Kasumi-1 (cell line): ENCODE measurements at regions not wholly inside any gene's neighbourhood (a gene's known extent, or its start where the extent isn't known, plus 50 kb on each side); places are given as distances from the start of the nearest gene placed in this dataset.

Experiments
- DNase-seq, 2 experiments: peaks; one replicate each; lab custom pipeline; 2025; lab: John Stamatoyannopoulos, UW

DNA sequence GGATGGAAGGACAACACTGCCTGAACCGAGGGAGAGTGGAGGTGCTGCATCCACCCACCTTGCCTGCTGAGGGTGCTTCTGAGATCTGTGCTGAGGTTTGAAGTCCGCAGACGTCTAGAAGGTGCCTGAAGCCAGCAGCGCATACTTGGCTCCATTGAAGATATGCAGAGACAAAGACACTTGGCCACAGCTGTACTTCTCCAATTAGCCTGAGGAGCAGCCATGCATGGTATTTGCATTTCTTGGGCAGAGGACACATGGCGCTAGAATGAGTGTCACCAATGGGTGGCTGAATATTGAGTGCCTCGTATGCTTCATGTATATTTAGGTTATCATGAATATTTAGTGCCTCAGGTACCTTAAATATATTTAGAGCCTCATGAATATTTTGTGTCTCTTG, 128.7 kb upstream of the ATP6AP2 start:
- no peak for DNase-seq

DNA sequence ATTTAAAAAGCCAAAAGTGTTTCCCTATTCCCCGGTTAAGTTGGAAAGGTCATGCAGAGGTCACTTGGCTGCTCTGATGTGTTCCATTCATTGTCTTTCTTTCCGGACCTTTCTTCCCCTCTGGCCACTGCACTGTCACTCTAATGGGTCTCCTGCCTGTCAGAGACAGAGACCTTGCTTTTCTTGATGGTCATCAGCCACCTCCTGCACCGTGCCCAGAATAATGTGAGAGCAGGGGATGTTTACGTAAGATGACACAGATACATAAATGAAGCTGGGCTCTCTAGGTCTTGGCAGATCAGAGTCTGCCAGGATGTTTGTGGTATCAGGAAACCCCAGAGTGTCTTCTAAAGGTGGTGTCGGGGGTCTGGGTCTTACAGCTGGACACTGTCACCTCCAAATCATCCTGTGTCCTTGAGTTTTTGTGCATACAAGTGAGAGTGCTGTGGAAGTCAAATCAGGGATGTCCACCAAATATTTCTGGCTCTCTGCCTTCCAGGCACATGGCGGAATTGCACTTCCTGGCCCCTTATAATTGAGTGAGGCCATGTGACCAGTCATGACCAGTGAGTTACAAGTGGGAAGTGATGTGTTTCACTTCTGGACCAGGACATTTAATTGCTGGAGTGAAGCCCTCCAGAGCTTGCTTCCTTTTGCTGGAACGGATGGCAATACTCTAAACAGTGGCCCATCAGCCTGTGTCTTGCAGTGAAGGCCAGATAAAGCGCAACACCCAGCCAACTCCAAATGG, 130.6 kb upstream of the ATP6AP2 start:
- DNase-seq = no peak

DNA sequence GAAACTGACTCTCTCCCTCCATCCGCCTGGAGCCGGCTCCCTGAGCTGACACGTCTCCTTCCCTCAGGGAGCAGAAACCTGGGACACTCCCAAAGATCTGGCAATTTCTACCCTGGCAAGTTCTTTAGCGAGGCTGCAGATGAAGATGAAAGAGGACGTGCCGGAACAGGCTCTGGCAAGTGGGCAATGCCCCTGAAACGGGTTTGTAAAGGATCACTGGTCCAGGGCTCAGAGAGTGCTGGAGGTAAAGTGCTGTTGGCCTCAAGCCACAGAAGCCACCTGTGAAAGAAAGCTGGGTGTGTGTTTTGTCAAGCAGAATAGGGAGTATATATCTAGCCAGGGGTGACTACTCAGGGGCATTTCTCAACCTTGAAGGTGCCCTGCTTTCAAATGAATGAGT, 131.4 kb upstream of the ATP6AP2 start:
- DNase-seq = no peak

DNA sequence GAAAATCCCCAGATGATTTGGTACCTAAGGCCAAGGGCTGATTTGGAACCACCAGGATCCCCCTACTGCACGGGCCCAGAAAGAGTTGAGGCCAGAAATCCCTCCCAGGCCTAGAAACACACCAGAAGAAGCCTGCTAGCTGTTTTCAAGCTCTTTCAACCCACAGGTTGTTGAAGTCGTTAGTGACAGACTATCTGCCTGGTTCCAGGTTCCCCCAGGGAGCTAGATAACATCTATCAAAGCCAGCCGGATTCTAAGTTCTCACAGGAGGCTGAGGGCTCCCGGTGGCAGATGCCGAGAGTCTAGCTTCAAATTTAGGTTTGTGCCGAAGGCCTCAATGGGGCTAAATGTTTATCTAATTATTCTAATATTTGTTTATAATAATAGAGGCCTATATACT, 132.0 kb upstream of the ATP6AP2 start:
- DNase-seq = no peak

DNA sequence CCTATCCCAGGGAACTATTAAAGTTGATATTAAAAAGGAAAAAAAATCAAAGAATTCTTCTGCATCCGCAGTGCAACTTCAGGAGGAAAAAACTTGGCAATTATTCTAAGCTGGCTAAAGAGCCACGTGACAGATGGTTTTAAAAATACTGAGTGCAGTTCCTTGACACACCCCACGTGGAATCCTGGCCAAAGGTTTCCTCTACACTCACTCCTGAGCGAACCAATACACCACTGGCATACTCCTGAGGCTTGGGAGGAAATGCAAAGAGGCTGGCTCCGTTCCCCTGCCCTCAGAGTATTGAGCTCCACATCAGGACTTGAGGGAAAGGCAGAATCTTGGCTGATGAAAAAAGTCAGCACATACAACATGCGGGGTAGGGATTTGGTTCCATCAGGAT, 133.8 kb upstream of the ATP6AP2 start:
- DNase-seq = no peak

DNA sequence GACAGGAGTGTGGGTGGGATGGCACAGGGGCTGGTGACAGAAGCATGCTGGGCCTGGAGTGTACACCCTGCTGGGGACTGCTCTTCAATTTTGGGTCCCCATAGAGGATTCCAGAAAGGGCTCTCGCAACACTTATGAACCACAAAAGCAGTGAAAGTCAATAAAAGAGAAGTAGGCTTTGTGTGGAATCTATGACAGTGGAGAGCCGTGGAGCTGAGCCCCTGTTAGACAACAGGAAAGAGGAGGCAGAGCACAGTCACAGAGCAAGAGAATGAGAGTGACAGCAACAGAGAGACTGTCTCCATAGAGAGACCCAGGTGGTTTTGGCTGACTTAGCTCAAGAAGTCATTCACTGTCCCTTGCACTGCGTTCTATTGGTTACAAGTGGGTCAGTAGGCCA, 135.1 kb upstream of the ATP6AP2 start:
- peak in 1 of 2 experiments; percentile 2 for DNase-seq

DNA sequence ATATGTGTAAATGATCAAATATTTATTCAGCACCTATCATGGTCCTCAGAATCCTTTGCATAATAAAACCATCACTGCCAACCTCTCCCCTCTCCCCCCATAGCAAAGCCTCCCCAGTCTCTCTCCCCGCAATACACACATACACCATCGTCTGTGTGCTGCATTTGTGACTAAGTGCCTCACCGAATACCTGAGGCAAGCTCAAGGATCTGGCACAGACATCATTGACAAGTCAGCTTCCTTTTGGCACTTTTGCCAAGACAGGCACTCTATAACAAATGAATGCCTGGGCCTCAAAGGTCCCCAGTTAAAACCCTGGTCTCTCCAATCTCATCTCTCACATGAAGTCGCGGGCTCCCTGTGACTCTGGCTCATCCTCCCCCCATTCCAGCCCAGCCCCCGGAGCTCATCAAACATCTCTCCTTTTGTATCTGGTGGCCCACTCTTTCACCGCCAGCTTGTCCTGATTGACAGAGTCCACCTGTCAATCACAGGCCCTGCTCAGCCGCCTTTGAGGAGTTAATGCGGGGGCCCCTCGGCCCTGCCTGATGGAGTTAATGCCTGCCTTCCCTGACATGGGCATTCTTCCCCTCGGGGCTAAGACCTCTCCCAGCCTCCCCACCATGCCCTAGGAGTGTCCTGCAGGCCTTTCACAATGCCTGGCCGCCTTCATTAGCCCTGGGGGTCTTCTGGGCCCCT, 135.8 kb upstream of the ATP6AP2 start:
- DNase-seq = no peak

DNA sequence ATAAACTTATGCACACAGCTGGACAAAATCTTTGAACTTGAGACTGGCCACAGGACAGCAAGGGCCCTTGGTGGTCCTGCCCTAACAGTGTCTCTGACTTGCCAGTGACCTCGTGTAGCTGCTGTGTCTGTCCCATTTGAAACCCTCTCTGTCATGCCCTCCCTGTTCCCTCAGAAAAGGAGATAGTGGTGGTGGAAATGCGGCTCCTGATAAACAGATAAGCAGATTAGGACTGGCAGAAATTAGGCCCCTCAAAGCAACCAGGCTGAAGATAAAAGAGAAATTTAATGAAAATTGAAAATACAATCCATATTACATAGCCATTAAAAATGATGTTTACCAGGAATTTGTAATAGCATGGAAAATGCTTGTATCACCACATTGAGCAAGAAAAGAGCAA, 136.6 kb upstream of the ATP6AP2 start:
- no peak for DNase-seq

DNA sequence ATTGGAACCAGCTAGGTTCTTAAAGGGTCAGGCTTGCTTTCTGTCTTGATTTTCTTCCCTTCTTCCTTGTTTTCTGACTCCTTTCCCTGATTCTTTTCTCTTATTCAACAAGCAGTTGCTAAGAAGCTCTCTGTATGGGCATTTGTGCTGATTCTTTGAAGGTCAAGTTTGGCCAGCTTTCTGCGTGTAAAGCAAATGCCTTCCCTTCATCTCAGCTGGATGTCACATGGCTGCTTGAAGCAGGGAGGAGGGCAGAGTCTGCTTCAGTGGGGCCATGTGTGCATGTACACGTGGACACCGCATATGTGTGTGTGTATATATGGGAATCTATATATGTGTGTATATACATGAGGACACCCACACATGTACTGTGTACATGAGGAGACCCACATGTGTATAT, 139.9 kb upstream of the ATP6AP2 start:
- no peak for DNase-seq

DNA sequence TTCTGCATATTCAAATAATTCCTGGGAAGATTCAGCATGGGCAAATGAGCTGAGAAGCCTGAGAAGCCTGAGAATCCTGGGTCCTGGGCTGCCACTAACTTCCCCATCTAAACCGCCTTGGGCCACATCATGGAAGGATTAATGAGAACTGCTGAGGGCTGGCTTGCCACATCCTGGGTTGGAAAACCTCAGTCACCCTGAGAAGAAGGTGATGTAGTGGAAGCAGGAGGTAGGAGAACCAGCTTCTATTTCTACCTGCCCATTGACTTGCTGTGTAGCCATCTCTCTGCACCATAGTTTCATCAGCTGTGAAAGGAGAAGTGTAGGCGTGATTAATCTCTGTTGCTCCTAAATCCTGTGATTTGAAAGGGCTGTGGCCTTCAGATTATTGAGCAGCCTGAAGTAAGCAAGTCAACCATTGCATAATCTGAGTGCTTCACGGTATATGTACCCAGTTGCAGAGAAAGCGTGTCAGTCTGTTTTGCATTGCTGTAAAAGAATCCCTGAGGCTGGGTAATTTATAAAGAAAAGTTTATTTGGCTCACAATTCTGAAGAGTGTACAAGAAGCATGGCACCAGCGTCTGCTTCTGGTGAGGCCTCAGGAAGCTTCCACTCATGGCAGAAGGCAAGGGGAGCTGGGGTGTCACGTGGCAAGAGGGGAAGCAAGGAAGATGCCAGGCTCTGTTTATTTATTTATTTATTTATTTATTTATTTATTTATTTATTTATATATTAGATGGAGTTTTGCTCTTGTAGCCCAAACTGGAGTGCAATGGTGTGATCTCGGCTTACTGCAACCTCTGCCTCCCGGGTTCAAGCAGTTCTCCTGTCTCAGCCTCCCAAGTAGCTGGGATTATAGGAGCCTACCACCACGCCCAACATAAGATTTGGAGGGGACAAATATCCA, 140.9 kb upstream of the ATP6AP2 start:
- DNase-seq = no peak

DNA sequence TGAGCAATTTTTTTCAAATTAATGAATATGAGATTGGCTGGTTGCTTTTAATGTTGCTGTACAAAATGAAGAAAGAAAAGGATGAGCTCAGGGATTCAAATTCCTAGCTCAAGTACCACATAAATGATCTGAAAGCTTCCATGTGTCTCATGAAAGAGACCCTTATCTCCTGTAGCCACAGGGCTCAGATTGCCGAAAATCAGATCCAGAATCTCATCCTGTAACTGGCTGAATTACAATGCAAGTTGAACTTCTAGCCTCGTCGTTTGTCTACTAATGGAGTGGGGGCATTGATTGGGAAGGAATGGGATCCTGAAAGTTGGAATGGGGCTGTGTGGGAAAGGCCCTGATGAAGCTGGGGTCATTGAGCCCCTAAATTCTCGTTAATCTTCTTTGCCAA, 143.4 kb upstream of the ATP6AP2 start:
- DNase-seq = no peak

DNA sequence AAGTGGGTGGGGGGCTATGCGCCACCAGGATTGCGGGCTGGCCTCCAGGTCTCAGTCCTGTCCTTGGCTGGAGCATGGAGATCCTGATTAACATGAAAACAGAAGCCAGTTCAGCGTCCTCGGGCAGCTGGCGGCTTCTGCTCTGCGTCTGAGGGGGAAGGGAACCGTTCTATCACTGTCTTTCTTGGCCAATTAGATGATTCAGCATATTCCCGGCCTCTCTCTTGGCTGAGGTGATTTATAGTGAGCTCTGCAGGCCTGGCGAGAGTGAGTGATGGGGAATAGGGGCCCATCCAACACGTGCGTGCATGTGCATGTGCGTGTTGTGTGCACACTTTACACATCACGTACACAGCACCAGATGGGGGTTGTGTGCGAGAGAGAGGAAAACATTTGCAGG, 145.8 kb upstream of the ATP6AP2 start:
- DNase-seq = no peak

DNA sequence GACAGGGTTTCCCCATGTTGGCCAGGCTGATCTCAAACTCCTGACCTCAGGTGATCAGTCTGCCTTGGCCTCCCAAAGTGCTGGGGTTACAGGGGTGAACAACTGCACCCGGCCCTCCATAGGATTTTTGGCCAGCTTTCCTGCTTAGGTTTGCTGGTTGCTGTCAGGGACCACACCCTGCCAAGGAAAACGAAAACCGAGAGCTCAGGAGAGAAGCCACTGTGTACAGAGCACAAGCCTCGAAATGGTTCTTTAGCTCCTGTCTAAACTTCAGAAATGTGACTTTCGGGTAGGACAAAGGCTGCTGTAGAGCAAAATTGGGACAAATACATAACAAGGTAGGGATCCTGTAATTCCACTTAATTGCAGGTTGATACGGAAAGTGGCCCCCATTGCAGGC, 146.3 kb upstream of the ATP6AP2 start:
- DNase-seq = no peak

DNA sequence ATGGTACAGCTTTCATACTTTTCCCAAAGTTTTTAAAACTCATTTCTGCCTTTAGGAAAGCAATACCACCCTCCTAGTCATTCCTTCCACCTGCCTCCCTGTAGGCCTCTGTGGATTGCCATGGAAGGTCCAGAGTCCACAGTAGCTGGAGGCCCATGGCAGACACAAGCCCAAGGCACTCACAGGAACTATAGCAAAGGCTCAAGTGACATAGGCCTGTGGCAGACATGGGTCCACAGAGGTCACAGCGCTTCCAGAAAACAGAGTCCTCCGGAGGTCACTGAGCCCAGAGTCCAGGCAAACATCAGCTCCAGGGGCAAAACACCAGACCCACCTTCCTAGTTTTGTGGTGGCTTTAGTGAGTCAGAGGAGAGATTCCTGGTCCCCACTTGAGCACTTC, 147.6 kb upstream of the ATP6AP2 start:
- no peak for DNase-seq

DNA sequence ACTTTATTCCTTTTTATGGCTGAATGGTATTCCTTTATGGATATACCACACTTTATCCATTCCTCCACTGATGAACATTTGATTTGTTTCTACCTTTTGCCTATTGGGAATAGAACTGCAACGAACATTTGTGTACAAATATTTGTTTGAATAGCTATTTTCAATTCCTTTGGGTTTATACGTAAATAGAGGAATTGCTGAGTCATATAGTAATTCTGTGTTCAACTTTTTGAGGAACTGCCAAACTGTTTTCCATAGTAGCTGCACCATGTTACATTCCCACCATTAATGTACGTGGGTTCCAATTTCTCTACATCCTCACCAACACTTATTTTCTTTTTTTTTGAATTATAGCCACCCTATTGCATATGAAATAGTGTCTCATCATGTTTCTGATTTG, 156.5 kb upstream of the ATP6AP2 start:
- no peak for DNase-seq

DNA sequence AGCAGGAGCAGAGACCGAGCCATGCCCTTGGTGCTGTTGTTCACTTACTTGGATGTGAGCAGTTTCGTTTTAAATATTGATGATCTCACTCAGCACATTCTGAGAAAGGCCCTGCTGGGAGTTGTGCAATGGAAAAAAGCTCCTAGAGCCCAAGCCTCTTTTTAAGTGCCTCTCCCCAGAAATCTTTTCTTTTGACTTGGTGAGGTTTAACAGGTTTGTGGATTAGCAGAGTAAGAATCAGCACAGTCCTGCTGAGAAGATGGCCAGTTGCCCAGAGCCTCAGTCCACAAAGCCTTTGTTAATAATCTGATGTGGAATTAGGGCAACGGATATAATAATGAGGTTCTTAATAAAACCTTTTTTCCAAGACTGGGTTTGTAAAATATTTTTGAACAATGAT, 157.5 kb upstream of the ATP6AP2 start:
- DNase-seq = no peak

DNA sequence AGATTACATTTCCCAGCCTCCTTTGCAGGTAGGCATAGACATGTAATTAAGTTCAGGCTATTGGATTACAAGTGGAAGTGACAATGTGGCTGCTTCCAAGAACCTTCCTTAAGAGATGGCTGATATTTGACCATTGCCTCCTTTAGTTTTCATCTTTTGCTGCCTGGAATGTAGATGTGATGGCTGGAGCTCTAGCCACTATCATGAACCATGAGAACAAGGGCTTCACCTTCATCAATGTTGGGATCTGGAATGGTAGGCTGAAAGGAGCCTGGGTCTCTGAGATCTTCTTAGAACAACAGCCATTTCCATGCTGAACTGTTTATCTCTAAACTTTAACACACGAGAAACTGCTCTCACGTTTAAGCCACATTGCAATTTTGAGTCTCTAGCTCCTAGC, 158.7 kb upstream of the ATP6AP2 start:
- DNase-seq = no peak

DNA sequence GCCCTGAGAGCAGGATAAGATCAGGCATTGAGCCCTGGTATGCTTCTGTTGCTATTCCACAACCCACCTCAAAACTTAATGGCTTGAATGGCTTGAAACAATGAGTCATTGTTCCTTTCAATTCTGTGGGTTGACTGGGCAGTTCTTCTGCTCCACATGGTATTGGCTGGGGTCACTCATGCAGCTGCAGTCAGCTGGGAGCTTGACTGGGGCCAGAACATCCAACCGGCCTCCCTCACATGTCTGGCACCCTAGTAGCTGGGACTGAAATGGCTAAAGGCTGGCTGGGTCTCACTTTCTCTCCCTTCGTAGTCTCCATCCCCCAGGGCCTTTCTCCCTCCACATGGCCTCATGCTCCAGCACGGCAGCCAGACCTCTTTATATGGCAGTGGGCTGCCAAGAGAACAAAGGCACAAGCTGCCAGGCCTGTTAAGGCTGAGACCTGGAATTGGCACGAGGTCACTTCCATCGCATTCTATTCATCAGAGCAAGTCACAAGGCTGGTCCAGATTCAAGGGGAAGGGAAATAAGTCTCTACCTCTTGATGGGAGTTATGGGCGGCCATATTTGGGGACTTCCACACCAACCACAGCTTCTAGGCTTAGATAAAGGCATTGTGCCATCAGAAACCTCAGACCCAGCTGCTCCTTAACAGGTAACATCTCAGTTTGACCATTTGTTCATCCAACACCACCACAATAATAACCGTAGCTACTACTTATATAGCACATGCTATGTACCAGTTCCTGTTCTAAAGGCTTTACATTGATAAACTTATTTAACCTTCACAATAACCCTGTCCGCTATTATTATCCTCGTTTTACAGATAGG, 159.7 kb upstream of the ATP6AP2 start:
- no peak for DNase-seq

DNA sequence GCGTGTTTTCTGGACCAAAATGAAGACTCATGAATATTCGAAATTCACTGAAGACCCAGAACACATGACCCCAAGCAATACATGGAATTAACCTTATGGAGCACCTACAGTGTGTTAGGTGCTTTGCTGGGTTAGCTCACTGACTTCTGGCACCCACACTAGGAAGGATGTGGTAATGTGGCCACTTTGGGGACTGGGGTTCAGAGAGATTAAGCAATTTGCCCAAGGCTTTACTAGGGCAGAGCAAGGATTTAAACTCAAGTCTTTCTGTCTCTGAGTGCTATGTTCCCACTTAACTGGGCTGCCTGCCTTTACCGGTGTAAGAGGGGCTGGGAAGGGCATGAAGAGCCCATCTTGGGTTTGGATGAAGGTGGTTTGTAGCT, 162.0 kb upstream of the ATP6AP2 start:
- peak in 1 of 2 experiments; percentile 0 for DNase-seq

DNA sequence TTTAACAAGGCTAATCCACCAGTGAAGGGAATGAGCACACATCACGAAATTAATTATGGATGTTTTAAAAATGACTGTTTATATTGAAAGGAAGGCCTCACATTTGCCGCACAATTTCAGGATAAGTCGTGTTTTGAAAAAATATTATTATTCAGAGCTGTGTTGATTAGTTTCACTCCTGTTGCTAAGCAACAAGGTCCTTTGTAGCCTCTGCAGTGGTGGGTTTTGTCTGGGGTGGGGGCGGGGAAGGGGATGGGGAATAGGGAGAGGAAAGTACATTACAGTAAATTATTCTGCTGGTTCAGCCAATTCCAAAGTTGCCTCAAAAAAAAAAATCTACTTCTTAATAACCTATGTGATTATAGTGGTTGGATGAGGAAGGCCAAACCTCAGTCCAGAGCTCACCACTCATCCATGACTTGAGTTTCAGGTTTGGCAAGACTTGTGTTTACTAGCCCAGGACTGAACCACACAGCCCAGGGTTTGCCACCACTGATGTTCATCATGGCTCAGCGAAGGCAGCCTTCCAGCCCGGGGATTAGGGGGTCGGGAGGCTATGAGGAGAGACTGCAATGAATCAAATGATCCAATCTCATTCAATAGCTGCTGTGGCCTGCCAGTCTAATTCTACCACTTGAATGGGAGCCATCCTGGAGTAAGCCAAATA, 162.5 kb upstream of the ATP6AP2 start:
- no peak for DNase-seq

DNA sequence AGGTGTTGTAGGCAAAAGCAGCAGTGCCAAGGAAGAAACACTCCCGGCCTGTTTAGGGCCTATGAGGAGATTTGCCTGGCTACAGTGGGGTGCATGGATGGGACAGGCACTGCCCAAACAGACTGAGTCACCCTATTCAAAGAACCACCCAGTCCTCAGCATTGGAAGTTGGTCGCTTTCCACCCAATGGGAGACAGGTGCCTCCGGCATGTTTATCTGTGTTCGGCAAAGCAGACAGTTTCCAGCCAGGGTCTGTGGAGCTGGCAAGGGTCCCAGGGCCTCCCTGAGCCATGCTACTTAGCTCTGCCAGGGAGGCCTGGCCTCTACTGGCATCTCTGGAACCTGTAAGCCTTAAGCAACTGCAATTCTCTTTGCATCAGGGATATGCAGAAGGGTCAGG, 165.1 kb upstream of the ATP6AP2 start:
- DNase-seq = no peak
